Astrocyte of the spinal cord (primary cell): ENCODE measurements at regions not wholly inside any gene's neighbourhood (a gene's known extent, or its start where the extent isn't known, plus 50 kb on each side); places are given as distances from the start of the nearest gene placed in this dataset.

ENCODE experiments used
- DNase-seq: peaks from one replicate; pipeline ENCODE4 v3.0.0; 2011; ENCODE audit warnings: low read depth, low spot score
- H3K4me3 ChIP-seq: 2 replicates; pipeline ENCODE4 v1.5.1; 2011; ENCODE audit warnings: low read depth, mild to moderate bottlenecking, low read length, moderate library complexity
- in situ Hi-C: cut with HindIII; loops from 2 replicates; pipeline ENCODE4 v1.10.0; 2017; ENCODE audit warnings: low sequenced_read_pairs
- TF ChIP-seq, protein P1 (sequence below): IDR thresholded peaks from 2 replicates; pipeline ENCODE4 v1.5.1; 2012; ENCODE audit warnings: low read depth, mild to moderate bottlenecking, low read length, inconsistent platforms

DNA sequence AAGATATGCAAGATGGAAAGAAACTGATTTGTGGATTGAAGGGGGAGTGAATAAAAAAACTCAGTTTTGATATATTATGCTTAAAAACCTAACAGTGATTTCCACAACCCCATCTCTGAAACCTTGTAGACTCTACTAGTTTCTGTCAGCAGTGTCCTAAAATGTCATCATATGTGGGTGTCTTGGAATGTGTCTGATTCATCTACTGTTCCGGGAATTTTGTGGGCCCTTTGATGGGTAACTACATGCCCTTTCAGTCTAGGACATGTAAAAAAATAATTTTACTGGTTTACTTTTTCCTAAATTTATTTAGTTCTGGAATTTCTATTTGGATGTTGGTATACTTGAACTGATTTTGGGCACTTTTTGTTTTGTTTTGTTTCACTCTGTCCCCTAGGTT lies 118.9 kb upstream of the NMUR2 start:
- DNase-seq: no peak
- no peak overlapping the region for H3K4me3 ChIP-seq
- in situ Hi-C loops: no loop called here
- TF ChIP-seq, protein P1, sequence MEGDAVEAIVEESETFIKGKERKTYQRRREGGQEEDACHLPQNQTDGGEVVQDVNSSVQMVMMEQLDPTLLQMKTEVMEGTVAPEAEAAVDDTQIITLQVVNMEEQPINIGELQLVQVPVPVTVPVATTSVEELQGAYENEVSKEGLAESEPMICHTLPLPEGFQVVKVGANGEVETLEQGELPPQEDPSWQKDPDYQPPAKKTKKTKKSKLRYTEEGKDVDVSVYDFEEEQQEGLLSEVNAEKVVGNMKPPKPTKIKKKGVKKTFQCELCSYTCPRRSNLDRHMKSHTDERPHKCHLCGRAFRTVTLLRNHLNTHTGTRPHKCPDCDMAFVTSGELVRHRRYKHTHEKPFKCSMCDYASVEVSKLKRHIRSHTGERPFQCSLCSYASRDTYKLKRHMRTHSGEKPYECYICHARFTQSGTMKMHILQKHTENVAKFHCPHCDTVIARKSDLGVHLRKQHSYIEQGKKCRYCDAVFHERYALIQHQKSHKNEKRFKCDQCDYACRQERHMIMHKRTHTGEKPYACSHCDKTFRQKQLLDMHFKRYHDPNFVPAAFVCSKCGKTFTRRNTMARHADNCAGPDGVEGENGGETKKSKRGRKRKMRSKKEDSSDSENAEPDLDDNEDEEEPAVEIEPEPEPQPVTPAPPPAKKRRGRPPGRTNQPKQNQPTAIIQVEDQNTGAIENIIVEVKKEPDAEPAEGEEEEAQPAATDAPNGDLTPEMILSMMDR: no peak

DNA sequence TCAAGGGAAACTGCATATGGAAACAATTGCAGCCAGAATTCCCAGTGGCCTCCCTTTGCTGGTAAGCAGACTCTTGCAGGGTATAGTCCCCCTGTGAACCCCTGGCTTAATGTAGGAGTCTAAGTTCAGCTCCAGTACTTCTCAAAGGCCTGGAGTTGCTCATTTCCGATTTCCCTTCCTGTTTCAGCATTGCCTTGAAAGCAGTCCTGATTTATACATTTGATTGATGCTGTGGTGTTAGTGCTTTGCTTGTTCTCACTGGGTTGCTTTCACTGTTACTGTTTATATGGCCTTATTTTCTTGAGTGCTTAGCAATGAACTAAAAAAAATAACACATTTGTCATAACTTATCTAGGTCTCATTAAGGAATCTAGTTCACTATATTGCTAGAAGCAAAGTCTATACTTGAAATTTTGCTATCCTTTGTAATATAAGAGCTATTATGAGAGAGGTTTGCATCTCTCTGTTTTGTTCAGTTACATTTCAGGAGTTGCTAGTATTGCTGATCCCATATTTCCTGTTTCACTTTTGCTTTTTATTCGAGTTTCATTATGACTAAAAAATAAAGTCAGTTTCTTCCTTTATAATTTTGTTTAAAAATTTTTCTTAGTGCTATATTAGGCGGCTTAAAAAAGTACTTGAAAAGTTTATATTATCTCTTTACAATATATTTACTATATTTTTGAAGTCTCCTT lies 122.4 kb upstream of the NMUR2 start:
- no peak for DNase-seq
- H3K4me3 ChIP-seq: no peak overlapping the region
- TF ChIP-seq, protein P1: no peak
- in situ Hi-C loops: no loop called here

DNA sequence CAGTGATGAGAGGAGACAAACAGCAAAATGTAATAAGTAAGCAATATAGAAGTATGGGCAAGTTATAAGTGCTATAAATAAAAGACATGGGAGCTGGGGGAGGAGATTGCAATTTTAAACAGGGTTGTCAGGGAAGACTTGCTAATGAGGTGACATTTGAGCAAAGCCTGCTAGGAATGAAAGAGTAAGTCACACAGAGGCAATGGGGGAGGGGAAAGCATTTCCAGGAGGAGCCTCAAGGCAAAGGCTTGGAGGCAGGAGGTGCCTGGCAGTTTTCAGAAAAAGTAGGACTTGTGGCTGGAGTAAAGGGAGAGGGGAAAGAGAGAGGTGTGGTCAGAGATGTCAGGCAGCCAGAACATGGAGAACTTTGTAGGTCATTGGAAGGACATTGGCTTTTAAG lies 124.4 kb upstream of the NMUR2 start:
- H3K4me3 ChIP-seq: no peak overlapping the region
- no peak for DNase-seq
- in situ Hi-C loops: no loop called here
- TF ChIP-seq, protein P1: no peak

DNA sequence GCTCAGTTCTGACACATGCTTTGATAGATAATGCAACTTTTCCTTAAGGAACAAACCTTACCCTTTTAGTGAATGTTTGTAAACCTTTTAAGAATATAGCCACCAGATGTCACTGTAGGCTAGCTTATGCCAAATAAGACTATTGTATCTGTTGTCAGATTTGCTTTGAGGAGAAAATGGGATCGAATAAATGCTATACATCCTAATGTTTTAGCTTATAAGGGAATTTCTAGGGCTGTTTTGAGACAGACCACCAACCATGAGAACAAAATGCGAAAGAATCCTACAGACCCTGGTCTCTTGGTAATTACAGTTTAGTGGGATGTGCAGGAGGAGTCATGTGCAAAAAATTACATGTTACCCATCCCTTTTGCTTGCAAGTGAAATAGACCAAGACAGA lies 127.6 kb upstream of the NMUR2 start:
- no peak overlapping the region for H3K4me3 ChIP-seq
- in situ Hi-C loops: no loop called here
- DNase-seq: peak; percentile 65
- TF ChIP-seq, protein P1: peak; percentile 25

DNA sequence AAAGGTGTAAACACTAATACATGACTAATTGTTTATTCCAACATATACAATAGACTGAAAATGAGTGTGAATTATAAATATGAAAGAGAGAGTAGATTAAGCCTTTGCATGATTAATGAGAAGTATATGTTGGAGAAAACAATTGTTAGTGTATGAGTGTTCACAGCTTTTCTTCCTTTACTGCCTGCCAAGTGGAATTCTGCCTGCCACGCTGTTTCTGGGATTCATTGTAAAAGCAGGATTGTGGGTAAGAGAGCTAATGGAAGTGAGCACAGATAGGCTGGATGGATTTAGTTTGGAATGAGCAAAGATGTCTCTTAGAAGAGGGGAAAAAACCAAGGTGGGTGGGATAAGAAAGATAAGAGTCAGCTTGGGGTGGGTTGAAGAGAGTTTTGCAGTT lies 129.6 kb upstream of the NMUR2 start:
- no peak for DNase-seq
- H3K4me3 ChIP-seq: no peak overlapping the region
- in situ Hi-C loops: no loop called here
- TF ChIP-seq, protein P1: no peak

DNA sequence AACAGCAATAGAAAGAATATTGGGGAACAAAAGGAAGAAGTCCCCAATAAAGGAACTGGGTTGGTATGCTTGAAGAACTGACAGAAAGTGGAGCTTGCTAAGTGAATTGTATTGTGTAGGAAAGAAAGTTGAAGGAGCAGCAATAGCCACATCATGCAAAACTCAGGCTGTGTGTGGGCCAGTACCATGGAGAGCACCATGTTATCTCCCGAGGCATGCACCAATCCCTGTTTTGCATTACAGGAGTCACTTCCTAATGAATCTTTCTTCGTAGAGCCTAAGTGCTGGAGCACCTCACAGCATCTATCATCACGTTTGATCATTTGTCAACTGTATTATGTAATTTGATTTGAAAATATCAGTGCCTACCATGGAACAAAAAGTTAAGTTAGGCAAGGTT lies 137.7 kb upstream of the NMUR2 start:
- TF ChIP-seq, protein P1: no peak
- DNase-seq: peak; percentile 5
- H3K4me3 ChIP-seq: no peak overlapping the region
- in situ Hi-C loops: no loop called here

DNA sequence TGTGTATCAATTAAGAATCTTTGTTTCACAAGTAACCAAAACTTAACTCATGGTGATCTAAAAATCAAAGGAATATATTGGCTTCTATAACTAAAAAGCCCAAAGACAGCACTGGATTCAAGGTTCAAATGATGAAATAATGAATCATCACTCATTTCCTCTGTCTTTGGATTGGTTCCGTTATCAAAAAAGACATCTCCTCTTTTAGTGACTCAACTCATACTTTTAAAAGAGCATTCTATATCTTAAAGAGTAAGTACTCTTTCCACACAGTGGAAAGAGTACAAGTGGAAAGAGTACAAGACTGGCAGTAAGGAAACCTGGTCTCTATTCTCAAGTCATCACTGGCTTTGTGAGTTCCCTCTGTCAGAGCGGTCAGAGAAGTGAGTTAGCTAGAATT lies 141.4 kb upstream of the NMUR2 start:
- DNase-seq: no peak
- TF ChIP-seq, protein P1: no peak
- no peak overlapping the region for H3K4me3 ChIP-seq
- in situ Hi-C loops: no loop called here
